Endodermal cell (in vitro differentiated cells): ENCODE measurements at regions not wholly inside any gene's neighbourhood (a gene's known extent, or its start where the extent isn't known, plus 50 kb on each side); places are given as distances from the start of the nearest gene placed in this dataset.
"Not testable (repeated sequence)": the region's sequence is repeated elsewhere in the genome, so short reads cannot be mapped to it uniquely, and the experiment has no call there.

Experiments
- DNase-seq: peaks from one replicate; pipeline ENCODE4 v3.0.0-alpha.2; 2017
- H3K27ac ChIP-seq: 2 replicates; pipeline ENCODE4 v1.5.1; 2013; ENCODE audit warnings: mild to moderate bottlenecking, low read depth, low read length, moderate library complexity
- H3K27me3 ChIP-seq: 2 replicates; pipeline ENCODE4 v1.6.1; 2013; ENCODE audit warnings: mild to moderate bottlenecking, low read length, moderate library complexity; ENCODE audit not compliant: insufficient read depth, control insufficient read depth, poor library complexity, severe bottlenecking
- H3K36me3 ChIP-seq: 2 replicates; pipeline ENCODE4 v1.7.0; 2013; ENCODE audit warnings: mild to moderate bottlenecking, low read length, moderate library complexity; ENCODE audit not compliant: control insufficient read depth, insufficient read depth
- H3K4me1 ChIP-seq: one replicate; pipeline ENCODE4 v1.7.0; 2013; ENCODE audit warnings: low read length; ENCODE audit not compliant: control insufficient read depth, insufficient read depth
- H3K4me3 ChIP-seq: 2 replicates; pipeline ENCODE4 v1.5.1; 2013; ENCODE audit warnings: mild to moderate bottlenecking, low read length, moderate library complexity
- H3K9ac ChIP-seq: 2 replicates; pipeline ENCODE4 v1.6.1; 2013; ENCODE audit warnings: mild to moderate bottlenecking, low read length, moderate library complexity; ENCODE audit not compliant: poor library complexity, severe bottlenecking; ENCODE audit errors: extremely low read depth
- H3K9me3 ChIP-seq: 2 replicates; pipeline ENCODE4 v1.6.1; 2013; ENCODE audit warnings: mild to moderate bottlenecking, low read length, moderate library complexity; ENCODE audit not compliant: control insufficient read depth
- H3K27ac Mint-ChIP-seq: 2 replicates; pipeline ENCODE4 v1.8.0; 2020; ENCODE audit warnings: mixed read lengths
- H3K27me3 Mint-ChIP-seq: 2 replicates; pipeline ENCODE4 v1.8.0; 2021; ENCODE audit warnings: mild to moderate bottlenecking, mixed read lengths; ENCODE audit not compliant: insufficient read depth
- H3K36me3 Mint-ChIP-seq: 2 replicates; pipeline ENCODE4 v1.8.0; 2020; ENCODE audit warnings: low read depth, mixed read lengths
- H3K4me1 Mint-ChIP-seq: 2 replicates; pipeline ENCODE4 v1.8.0; 2020; ENCODE audit warnings: mixed read lengths
- H3K4me3 Mint-ChIP-seq: 2 replicates; pipeline ENCODE4 v1.8.0; 2020; ENCODE audit warnings: mild to moderate bottlenecking, moderate library complexity, mixed read lengths
- H3K9me3 Mint-ChIP-seq: 2 replicates; pipeline ENCODE4 v1.8.0; 2020; ENCODE audit warnings: mild to moderate bottlenecking, mixed read lengths
- CTCF ChIP-seq: fragments of 200-600 bp; sonication (generic); conservative IDR thresholded peaks from 2 replicates; pipeline ENCODE4 v1.5.0; 2021; ENCODE audit warnings: antibody characterized with exemption, mild to moderate bottlenecking
- WGBS, 2 experiments: methylation state at CpG; one replicate each; pipeline versions ENCODE4 v1.1.5 to v1.1.7; 2013; ENCODE audit warnings: missing lambda C conversion rate in 2 of 2, mixed read lengths in 1 of 2; ENCODE audit not compliant: insufficient coverage in 1 of 2, insufficient read length in 1 of 2; 5-methylcytosine and 5-hydroxymethylcytosine counted together

GRCh38 chr4:19155568-19155967 is 1096.1 kb upstream of the SLIT2 start:
- H3K27ac ChIP-seq = no peak overlapping the region
- Mint-ChIP-seq H3K9me3 (peaks cover 25% of the 10 kb centered on the region), H3K4me1 (no peaks in the 10 kb centered on the region), H3K27ac (no peak overlapping the region), H3K27me3 (no peaks in the 10 kb centered on the region), H3K36me3 (peaks cover 10% of the 10 kb centered on the region), H3K4me3 (no peak overlapping the region)
- no peaks in the 10 kb centered on the region for H3K27me3 ChIP-seq
- no peak overlapping the region for H3K4me3 ChIP-seq
- peaks cover 23% of the 10 kb centered on the region for H3K9me3 ChIP-seq
- H3K36me3 ChIP-seq = no peaks in the 10 kb centered on the region
- H3K9ac ChIP-seq = no peak overlapping the region
- no peaks in the 10 kb centered on the region for H3K4me1 ChIP-seq
- no peak for DNase-seq
- 100% methylated on average over 1 of the region's 1 CpG; no CpG with 5 or more reads in 1 of the 2 experiments for WGBS, 2 experiments
- no peak for TF ChIP-seq CTCF

- H3K27me3 ChIP-seq, H3K4me3 ChIP-seq, H3K36me3 Mint-ChIP-seq, H3K27me3 Mint-ChIP-seq, H3K9ac ChIP-seq, H3K27ac Mint-ChIP-seq, H3K27ac ChIP-seq, H3K4me3 Mint-ChIP-seq, H3K4me1 ChIP-seq, H3K36me3 ChIP-seq, H3K4me1 Mint-ChIP-seq, DNase-seq: not testable (repeated sequence)
- H3K9me3 Mint-ChIP-seq = peaks cover 25% of the 10 kb centered on the region
- WGBS, 2 experiments = 94 to 96% methylated on average over 3 to 5 of the region's 5 CpGs
- H3K9me3 ChIP-seq = peaks cover 23% of the 10 kb centered on the region
These were observed 1097.4 kb upstream of the SLIT2 start for GRCh38 chr4:19154267-19154666.

GRCh38 chr4:19152264-19152663 is 1099.4 kb upstream of the SLIT2 start:
- Mint-ChIP-seq H3K27ac (no peak overlapping the region), H3K4me1 (no peaks in the 10 kb centered on the region), H3K36me3 (peaks cover 10% of the 10 kb centered on the region), H3K4me3 (no peak overlapping the region), H3K27me3 (no peaks in the 10 kb centered on the region), H3K9me3 (peaks cover 25% of the 10 kb centered on the region)
- no peak overlapping the region for H3K4me3 ChIP-seq
- no peak overlapping the region for H3K9ac ChIP-seq
- no peak for DNase-seq
- no peaks in the 10 kb centered on the region for H3K4me1 ChIP-seq
- TF ChIP-seq CTCF = no peak
- H3K27me3 ChIP-seq = no peaks in the 10 kb centered on the region
- H3K36me3 ChIP-seq = no peaks in the 10 kb centered on the region
- no peak overlapping the region for H3K27ac ChIP-seq
- 89 to 100% methylated on average over 1 to 2 of the region's 2 CpGs for WGBS, 2 experiments
- H3K9me3 ChIP-seq = peaks cover 23% of the 10 kb centered on the region

- no peak overlapping the region for H3K27ac ChIP-seq
- H3K27me3 ChIP-seq = no peaks in the 10 kb centered on the region
- 92% methylated on average over 1 of the region's 1 CpG; no CpG with 5 or more reads in 1 of the 2 experiments for WGBS, 2 experiments
- Mint-ChIP-seq H3K4me3 (no peak overlapping the region), H3K9me3 (peaks cover 24% of the 10 kb centered on the region), H3K36me3 (peaks cover 10% of the 10 kb centered on the region), H3K27me3 (no peaks in the 10 kb centered on the region), H3K27ac (no peak overlapping the region), H3K4me1 (no peaks in the 10 kb centered on the region)
- no peak for DNase-seq
- H3K9ac ChIP-seq = no peak overlapping the region
- H3K36me3 ChIP-seq = no peaks in the 10 kb centered on the region
- no peak for TF ChIP-seq CTCF
- H3K4me3 ChIP-seq = no peak overlapping the region
- H3K4me1 ChIP-seq = no peaks in the 10 kb centered on the region
- peaks cover 23% of the 10 kb centered on the region for H3K9me3 ChIP-seq
These were observed 1100.0 kb upstream of the SLIT2 start for GRCh38 chr4:19151684-19152083.
